Lower leg skin (tissue), 4 donors: ENCODE measurements at regions not wholly inside any gene's neighbourhood (a gene's known extent, or its start where the extent isn't known, plus 50 kb on each side); places are given as distances from the start of the nearest gene placed in this dataset.

ENCODE experiments used
- DNase-seq, 2 donors: peaks; one replicate each; pipeline ENCODE4 v3.0.0-alpha.2; 2019; ENCODE audit warnings: low spot score in 2 of 2
- H3K4me3 ChIP-seq: fragments of 200-600 bp; sonication (generic); 2 replicates; pipeline ENCODE4 v1.5.1; 2017; ENCODE audit warnings: mild to moderate bottlenecking, low read depth; ENCODE audit not compliant: poor library complexity, severe bottlenecking
- CTCF ChIP-seq, 3 donors: fragments of 450-650 bp; IDR thresholded peaks; one replicate each; pipeline ENCODE4 v1.5.1; 2016; ENCODE audit warnings: antibody characterized with exemption in 3 of 3, mild to moderate bottlenecking in 3 of 3, moderate library complexity in 2 of 3
- POLR2A ChIP-seq, 2 donors: fragments of 450-650 bp; IDR thresholded peaks; one replicate each; pipeline ENCODE4 v1.6.1; 2016 to 2017; ENCODE audit warnings: antibody characterized with exemption in 2 of 2, mild to moderate bottlenecking in 1 of 2, moderate library complexity in 1 of 2
- WGBS, 2 donors: methylation state at CpG; one replicate each; pipeline ENCODE4 v1.1.5; 2018; 5-methylcytosine and 5-hydroxymethylcytosine counted together
- intact Hi-C: fragments of 100-400 bp; cut with DNase I; formaldehyde crosslinking; loops from one replicate; pipeline ENCODE4 v1.15.0; 2023; ENCODE audit warnings: low total_unique reads

- no peak overlapping the region for H3K4me3 ChIP-seq
- intact Hi-C loops, result no loop called here
- 80 to 82% methylated on average over 1 of the region's 1 CpG for WGBS, 2 donors
- no peak for TF ChIP-seq POLR2A (IDR thresholded peaks at IDR 0.05)
- no peak for TF ChIP-seq CTCF (IDR thresholded peaks at IDR 0.05)
- no peak for DNase-seq
Measured at GRCh38 chr13:82593239-82593638, 1289.0 kb downstream of the SLITRK1 start.

- intact Hi-C loops, result no loop called here
- WGBS, 2 donors, result 56 to 77% methylated on average over 3 of the region's 3 CpGs
- TF ChIP-seq CTCF (IDR thresholded peaks at IDR 0.05), result no peak
- TF ChIP-seq POLR2A (IDR thresholded peaks at IDR 0.05), result no peak
- H3K4me3 ChIP-seq, result no peak overlapping the region
- DNase-seq, result no peak
Measured at GRCh38 chr13:82571653-82572052, 1310.6 kb downstream of the SLITRK1 start.

GRCh38 chr13:82569581-82569980 is 1312.7 kb downstream of the SLITRK1 start:
- no peak for DNase-seq
- TF ChIP-seq POLR2A (IDR thresholded peaks at IDR 0.05) (no peak), CTCF (IDR thresholded peaks at IDR 0.05) (no peak)
- WGBS, 2 donors, result 65 to 68% methylated on average over 1 of the region's 1 CpG
- H3K4me3 ChIP-seq, result no peak overlapping the region
- intact Hi-C loops, result no loop called here

- DNase-seq, result no peak
- WGBS, 2 donors, result 86 to 91% methylated on average over 5 of the region's 5 CpGs
- H3K4me3 ChIP-seq, result no peak overlapping the region
- intact Hi-C loops, result no loop called here
- TF ChIP-seq CTCF (IDR thresholded peaks at IDR 0.05), result no peak
Measured at GRCh38 chr13:82566864-82567263, 1315.4 kb downstream of the SLITRK1 start.

GRCh38 chr13:82565201-82565600 is 1317.1 kb downstream of the SLITRK1 start:
- WGBS, 2 donors, result 85 to 89% methylated on average over 7 of the region's 7 CpGs
- TF ChIP-seq POLR2A (IDR thresholded peaks at IDR 0.05) (no peak), CTCF (IDR thresholded peaks at IDR 0.05) (no peak)
- intact Hi-C loops, result no loop called here
- no peak for DNase-seq
- H3K4me3 ChIP-seq, result no peak overlapping the region

- TF ChIP-seq CTCF (IDR thresholded peaks at IDR 0.05), result no peak
- no peak for TF ChIP-seq POLR2A (IDR thresholded peaks at IDR 0.05)
- WGBS, 2 donors, result 89 to 90% methylated on average over 1 of the region's 1 CpG
- intact Hi-C loops, result no loop called here
- no peak overlapping the region for H3K4me3 ChIP-seq
- no peak for DNase-seq
Measured at GRCh38 chr13:82560889-82561288, 1321.4 kb downstream of the SLITRK1 start.
